SK-N-SH treated with all-trans-retinoic acid at 6 μM for 48 hours (cell line): ENCODE measurements at regions not wholly inside any gene's neighbourhood (a gene's known extent, or its start where the extent isn't known, plus 50 kb on each side); places are given as distances from the start of the nearest gene placed in this dataset.

ENCODE experiments used
- ATAC-seq: fragments of 200-7000 bp; cut with Tn5 transposase; 3 replicates; pipeline ENCODE4 v1.9.1; 2020; ENCODE audit warnings: mild to moderate bottlenecking, moderate library complexity
- ARNTL ChIP-seq: fragments of 450-650 bp; formaldehyde crosslinking; IDR thresholded peaks from 2 replicates; pipeline ENCODE4 v1.5.0; 2020; ENCODE audit warnings: low read depth, mild to moderate bottlenecking, moderate library complexity, borderline replicate concordance
- CREB5 ChIP-seq: fragments of 250-450 bp; sonication (Bioruptor Pico); IDR thresholded peaks from 2 replicates; pipeline ENCODE4 v1.5.1; 2020; ENCODE audit warnings: low read depth, mild to moderate bottlenecking, moderate library complexity
- CSDC2 ChIP-seq: fragments of 250-450 bp; sonication (Bioruptor Pico); IDR thresholded peaks from 2 replicates; pipeline ENCODE4 v1.5.0; 2020; ENCODE audit warnings: mild to moderate bottlenecking, moderate library complexity
- CSRNP3 ChIP-seq: fragments of 250-450 bp; sonication (Bioruptor Pico); IDR thresholded peaks from 2 replicates; pipeline ENCODE4 v1.5.1; 2021; ENCODE audit warnings: mild to moderate bottlenecking, moderate library complexity
- ESRRG ChIP-seq: fragments of 250-450 bp; sonication (Bioruptor Pico); IDR thresholded peaks from 2 replicates; pipeline ENCODE4 v1.6.1; 2021; ENCODE audit warnings: mild to moderate bottlenecking
- GLIS3 ChIP-seq: fragments of 250-450 bp; sonication (Bioruptor Pico); IDR thresholded peaks from 2 replicates; pipeline ENCODE4 v1.5.0; 2020; ENCODE audit warnings: mild to moderate bottlenecking, moderate library complexity
- ISL1 ChIP-seq: fragments of 250-450 bp; sonication (Bioruptor Pico); IDR thresholded peaks from 2 replicates; pipeline ENCODE4 v2.1.2; 2022; ENCODE audit warnings: mild to moderate bottlenecking, moderate library complexity
- OSR1 ChIP-seq: fragments of 250-450 bp; sonication (Bioruptor Pico); IDR thresholded peaks from 2 replicates; pipeline ENCODE4 v1.8.0; 2022; ENCODE audit warnings: moderate library complexity, mild to moderate bottlenecking, inconsistent platforms
- PATZ1 ChIP-seq: fragments of 250-450 bp; sonication (Bioruptor Pico); IDR thresholded peaks from 2 replicates; pipeline ENCODE4 v1.8.0; 2020; ENCODE audit warnings: mild to moderate bottlenecking, moderate library complexity, borderline replicate concordance
- POU6F1 ChIP-seq: fragments of 250-450 bp; sonication (Bioruptor Pico); IDR thresholded peaks from 2 replicates; pipeline ENCODE4 v1.8.0; 2021; ENCODE audit warnings: low read depth, mild to moderate bottlenecking, moderate library complexity, borderline replicate concordance
- PPARA ChIP-seq: fragments of 250-450 bp; sonication (Bioruptor Pico); IDR thresholded peaks from 2 replicates; pipeline ENCODE4 v1.5.0; 2020; ENCODE audit warnings: mild to moderate bottlenecking, borderline replicate concordance
- RARB ChIP-seq: fragments of 250-450 bp; sonication (Bioruptor Pico); IDR thresholded peaks from 2 replicates; pipeline ENCODE4 v1.8.0; 2021; ENCODE audit warnings: mild to moderate bottlenecking, moderate library complexity
- SNAI2 ChIP-seq: fragments of 250-450 bp; sonication (Bioruptor Pico); IDR thresholded peaks from 2 replicates; pipeline ENCODE4 v1.5.0; 2020; ENCODE audit warnings: mild to moderate bottlenecking, moderate library complexity
- TCF4 ChIP-seq: fragments of 250-450 bp; sonication (Bioruptor Pico); IDR thresholded peaks from 2 replicates; pipeline ENCODE4 v1.8.0; 2021; ENCODE audit warnings: mild to moderate bottlenecking, moderate library complexity, borderline replicate concordance
- TOX ChIP-seq: fragments of 250-450 bp; sonication (Bioruptor Pico); IDR thresholded peaks from 2 replicates; pipeline ENCODE4 v1.8.0; 2021; ENCODE audit warnings: mild to moderate bottlenecking, moderate library complexity, borderline replicate concordance
- TSHZ2 ChIP-seq: fragments of 250-450 bp; sonication (Bioruptor Pico); IDR thresholded peaks from 2 replicates; pipeline ENCODE4 v1.5.0; 2020; ENCODE audit warnings: mild to moderate bottlenecking, moderate library complexity
- ZC3H10 ChIP-seq: fragments of 250-450 bp; sonication (Bioruptor Pico); IDR thresholded peaks from 2 replicates; pipeline ENCODE4 v1.5.1; 2021; ENCODE audit warnings: mild to moderate bottlenecking, moderate library complexity
- ZFP3 ChIP-seq: fragments of 250-450 bp; sonication (Bioruptor Pico); IDR thresholded peaks from 2 replicates; pipeline ENCODE4 v1.5.0; 2020; ENCODE audit warnings: mild to moderate bottlenecking, moderate library complexity
- ZNF565 ChIP-seq: fragments of 450-650 bp; formaldehyde crosslinking; conservative IDR thresholded peaks from 2 replicates; pipeline ENCODE4 v1.5.0; 2020; ENCODE audit warnings: low read depth, mild to moderate bottlenecking, moderate library complexity
- ZNF70 ChIP-seq: fragments of 450-650 bp; formaldehyde crosslinking; IDR thresholded peaks from 2 replicates; pipeline ENCODE4 v1.5.0; 2020; ENCODE audit warnings: mild to moderate bottlenecking, moderate library complexity
- ZNF8 ChIP-seq: fragments of 450-650 bp; formaldehyde crosslinking; IDR thresholded peaks from 2 replicates; pipeline ENCODE4 v1.5.0; 2020; ENCODE audit warnings: mild to moderate bottlenecking, moderate library complexity

GRCh38 chrX:34778916-34779315 is 121.8 kb upstream of the TMEM47 start:
- TF ChIP-seq TSHZ2 (CRISPR knock-in tag) = no peak
- TF ChIP-seq GLIS3 (CRISPR knock-in tag) = no peak
- no peak for TF ChIP-seq TCF4
- no peak for TF ChIP-seq ZNF8 (CRISPR knock-in tag)
- TF ChIP-seq ISL1 = no peak
- ATAC-seq = no peak

GRCh38 chrX:34790026-34790425 is 132.9 kb upstream of the TMEM47 start:
- no peak for ATAC-seq
- TF ChIP-seq TOX (no peak), ZFP3 (CRISPR knock-in tag) (no peak), ZNF70 (no peak), PPARA (CRISPR knock-in tag) (no peak), ZC3H10 (no peak), GLIS3 (CRISPR knock-in tag) (no peak), CREB5 (CRISPR knock-in tag) (no peak), CSDC2 (CRISPR knock-in tag) (no peak), ISL1 (no peak), OSR1 (CRISPR knock-in tag) (no peak), ARNTL (CRISPR knock-in tag) (no peak), POU6F1 (no peak), TSHZ2 (CRISPR knock-in tag) (no peak), RARB (no peak), ESRRG (CRISPR knock-in tag) (no peak), CSRNP3 (CRISPR knock-in tag) (no peak)

- ATAC-seq = no peak
- TF ChIP-seq ZNF565 (CRISPR knock-in tag) (no peak), GLIS3 (CRISPR knock-in tag) (no peak), ESRRG (CRISPR knock-in tag) (no peak), SNAI2 (CRISPR knock-in tag) (no peak), TOX (no peak), ZC3H10 (no peak), TSHZ2 (CRISPR knock-in tag) (no peak), CSRNP3 (CRISPR knock-in tag) (no peak), CSDC2 (CRISPR knock-in tag) (no peak), ZFP3 (CRISPR knock-in tag) (no peak), ZNF70 (no peak), PATZ1 (CRISPR knock-in tag) (no peak), ISL1 (no peak)
Observed at GRCh38 chrX:34805951-34806350, 136.6 kb upstream of the FAM47B start.
